NCI-H2107 treated with DMSO at 0.1 percent for 48 hours (cell line): ENCODE measurements at regions not wholly inside any gene's neighbourhood (a gene's known extent, or its start where the extent isn't known, plus 50 kb on each side); places are given as distances from the start of the nearest gene placed in this dataset.

Source experiments
- DNase-seq: peaks from one replicate; lab custom pipeline; 2025; ENCODE audit not compliant: unreplicated experiment; lab: John Stamatoyannopoulos, UW

GRCh38 chr2:10964052-10964790, 52.5 kb downstream of the KCNF1 start:
- DNase-seq = no peak

GRCh38 chr2:10965241-10965843, 53.6 kb downstream of the KCNF1 start:
- no peak for DNase-seq

GRCh38 chr2:10966056-10966455, 54.3 kb downstream of the KCNF1 start:
- DNase-seq = no peak

GRCh38 chr2:10966741-10967140, 55.0 kb downstream of the KCNF1 start:
- DNase-seq = no peak

GRCh38 chr2:10968176-10968575, 56.4 kb downstream of the KCNF1 start:
- DNase-seq = no peak

GRCh38 chr2:10970666-10971065, 58.9 kb downstream of the KCNF1 start:
- DNase-seq = no peak

- no peak for DNase-seq
Measured at GRCh38 chr2:10971161-10971887, 59.6 kb downstream of the KCNF1 start.

GRCh38 chr2:10971888-10972260, 60.1 kb downstream of the KCNF1 start:
- DNase-seq = no peak

- DNase-seq = no peak
Measured at GRCh38 chr2:10972683-10973433, 61.1 kb downstream of the KCNF1 start.

- no peak for DNase-seq
Measured at GRCh38 chr2:10973766-10974165, 62.0 kb downstream of the KCNF1 start.

GRCh38 chr2:10977003-10977402, 65.3 kb downstream of the KCNF1 start:
- no peak for DNase-seq

- DNase-seq = no peak
Measured at GRCh38 chr2:10977621-10978020, 65.9 kb downstream of the KCNF1 start.

- DNase-seq = no peak
Measured at GRCh38 chr2:10978090-10978670, 66.4 kb downstream of the KCNF1 start.

- no peak for DNase-seq
Measured at GRCh38 chr2:10980071-10980470, 68.3 kb downstream of the KCNF1 start.

- DNase-seq = no peak
Measured at GRCh38 chr2:10980886-10981425, 69.2 kb downstream of the KCNF1 start.

GRCh38 chr2:10981451-10981850, 69.7 kb downstream of the KCNF1 start:
- no peak for DNase-seq

GRCh38 chr2:10981941-10982431, 70.3 kb downstream of the KCNF1 start:
- no peak for DNase-seq

GRCh38 chr2:10982931-10983701, 71.4 kb downstream of the KCNF1 start:
- DNase-seq = no peak

- DNase-seq = no peak
Measured at GRCh38 chr2:10983711-10984110, 72.0 kb downstream of the KCNF1 start.
